Esophagus squamous epithelium (tissue), 5 donors: ENCODE measurements at regions not wholly inside any gene's neighbourhood (a gene's known extent, or its start where the extent isn't known, plus 50 kb on each side); places are given as distances from the start of the nearest gene placed in this dataset.

Source experiments
- DNase-seq: peaks from one replicate; lab custom pipeline; 2025; lab: John Stamatoyannopoulos, UW
- H3K27ac ChIP-seq, 4 donors: fragments of 200-600 bp; sonication (generic); one replicate each; pipeline ENCODE4 v1.5.1; 2016 to 2019; ENCODE audit warnings: mild to moderate bottlenecking in 1 of 4
- H3K27me3 ChIP-seq, 4 donors: fragments of 200-600 bp; sonication (generic); 1 replicate in 3 of 4; 2 replicates in 1 of 4; pipeline versions ENCODE4 v1.5.1 to v1.6.0; 2017 to 2021; ENCODE audit warnings: antibody characterized with exemption in 1 of 4
- H3K36me3 ChIP-seq, 3 donors: fragments of 200-600 bp; sonication (generic); one replicate each; pipeline ENCODE4 v1.5.1; 2016 to 2019
- H3K4me1 ChIP-seq, 3 donors: fragments of 200-600 bp; sonication (generic); one replicate each; pipeline ENCODE4 v1.5.1; 2017 to 2019
- H3K4me3 ChIP-seq, 4 donors: fragments of 200-600 bp; sonication (generic); 1 replicate in 3 of 4; 2 replicates in 1 of 4; pipeline ENCODE4 v1.5.1; 2016 to 2019; ENCODE audit warnings: mild to moderate bottlenecking in 2 of 4, moderate library complexity in 1 of 4
- H3K9me3 ChIP-seq, 3 donors: fragments of 200-600 bp; sonication (generic); one replicate each; pipeline ENCODE4 v1.5.1; 2016 to 2019
- POLR2A ChIP-seq, 4 donors: fragments of 450-650 bp; IDR thresholded peaks; one replicate each; pipeline ENCODE4 v1.6.1; 2017; ENCODE audit warnings: antibody characterized with exemption in 4 of 4, mild to moderate bottlenecking in 4 of 4, moderate library complexity in 3 of 4
- WGBS, 2 donors: methylation state at CpG; one replicate each; pipeline ENCODE4 v1.1.5; 2018; 5-methylcytosine and 5-hydroxymethylcytosine counted together
- intact Hi-C: fragments of 100-400 bp; cut with DNase I; formaldehyde crosslinking; loops from one replicate; pipeline ENCODE4 v1.15.0; 2022
- TF ChIP-seq, protein P1 (sequence below), 6 experiments: fragments of 450-650 bp in 4 of 6; fragments of 200-600 bp in 2 of 6; sonication (generic) in 2 of 6; IDR thresholded peaks; one replicate each; pipeline ENCODE4 v1.5.1; 2016 to 2019; ENCODE audit warnings: antibody characterized with exemption in 6 of 6, mild to moderate bottlenecking in 4 of 6, moderate library complexity in 4 of 6
- donor health status: DM: yes; HTN: yes; CAD: no.

DNA sequence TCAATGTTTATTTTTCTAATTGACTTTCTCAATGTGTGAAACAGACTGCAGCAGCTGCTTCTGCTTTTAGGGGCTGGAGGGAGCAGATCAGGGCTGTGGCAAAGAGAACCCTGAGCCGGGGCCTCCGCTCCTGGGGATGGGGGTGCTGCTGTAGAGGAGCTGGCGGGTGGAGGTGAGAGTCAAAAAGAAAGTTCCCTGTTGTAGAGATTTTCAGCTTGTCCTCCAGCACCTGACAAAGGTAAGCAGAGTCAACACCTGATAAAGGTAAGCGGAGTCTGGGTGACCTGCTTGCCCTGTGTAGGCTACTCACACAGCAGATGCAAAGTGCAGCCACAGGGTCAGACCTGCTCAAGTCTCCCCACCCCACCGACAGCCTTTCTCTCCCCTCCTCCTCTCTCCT, 252.4 kb upstream of the IRX1 start:
- no peak for DNase-seq
- intact Hi-C loops, result no loop called here
- 81 to 84% methylated on average over 2 to 5 of the region's 5 CpGs for WGBS, 2 donors

DNA sequence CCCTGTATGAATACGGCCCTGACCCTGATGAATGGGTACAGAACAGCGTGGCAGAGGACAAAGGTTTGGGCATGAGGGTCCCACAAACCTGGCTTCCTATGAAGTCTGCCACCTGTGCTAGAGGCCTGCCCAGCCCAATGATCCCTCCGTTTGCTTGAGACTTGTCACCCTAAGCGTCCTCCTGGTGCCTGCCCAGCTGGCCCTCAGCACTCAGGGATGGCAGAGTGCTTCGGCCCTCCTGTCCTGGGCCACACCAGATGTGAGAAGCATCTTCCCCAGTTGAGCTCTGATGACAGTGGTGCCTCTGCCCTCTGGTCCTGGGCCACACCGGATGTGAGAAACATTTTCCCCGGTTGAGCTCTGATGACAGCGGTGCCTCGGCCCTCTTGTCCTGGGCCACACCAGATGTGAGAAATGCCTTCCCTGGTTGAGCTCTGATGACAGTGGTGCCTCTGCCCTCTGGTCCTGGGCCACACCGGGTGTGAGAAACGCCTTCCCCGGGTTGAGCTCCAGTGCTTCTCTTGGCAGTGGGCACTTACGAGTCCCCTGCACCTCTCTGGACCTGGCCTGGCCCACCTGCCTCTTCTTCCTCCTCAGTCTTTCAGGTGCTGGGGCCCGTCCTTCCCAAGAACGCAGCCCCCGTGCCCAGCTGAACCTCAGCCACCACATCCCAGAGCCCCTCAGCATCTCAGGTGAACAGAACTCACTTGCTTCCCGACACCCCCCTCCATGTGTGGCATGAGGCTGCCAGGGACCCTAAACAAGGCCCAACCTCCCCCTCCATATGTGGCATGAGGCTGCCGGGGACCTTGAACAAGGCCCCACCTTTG, 253.1 kb upstream of the IRX1 start:
- Histone ChIP-seq H3K4me3 (no peak overlapping the region), H3K27ac (no peak overlapping the region), H3K36me3 (no peaks in the 10 kb centered on the region), H3K4me1 (peaks cover 0 to 10% (median 6%) of the 10 kb centered on the region in 3 donors), H3K27me3 (no peaks in the 10 kb centered on the region), H3K9me3 (no peaks in the 10 kb centered on the region)
- 87 to 94% methylated on average over 12 to 15 of the region's 18 CpGs for WGBS, 2 donors
- TF ChIP-seq, protein P1, sequence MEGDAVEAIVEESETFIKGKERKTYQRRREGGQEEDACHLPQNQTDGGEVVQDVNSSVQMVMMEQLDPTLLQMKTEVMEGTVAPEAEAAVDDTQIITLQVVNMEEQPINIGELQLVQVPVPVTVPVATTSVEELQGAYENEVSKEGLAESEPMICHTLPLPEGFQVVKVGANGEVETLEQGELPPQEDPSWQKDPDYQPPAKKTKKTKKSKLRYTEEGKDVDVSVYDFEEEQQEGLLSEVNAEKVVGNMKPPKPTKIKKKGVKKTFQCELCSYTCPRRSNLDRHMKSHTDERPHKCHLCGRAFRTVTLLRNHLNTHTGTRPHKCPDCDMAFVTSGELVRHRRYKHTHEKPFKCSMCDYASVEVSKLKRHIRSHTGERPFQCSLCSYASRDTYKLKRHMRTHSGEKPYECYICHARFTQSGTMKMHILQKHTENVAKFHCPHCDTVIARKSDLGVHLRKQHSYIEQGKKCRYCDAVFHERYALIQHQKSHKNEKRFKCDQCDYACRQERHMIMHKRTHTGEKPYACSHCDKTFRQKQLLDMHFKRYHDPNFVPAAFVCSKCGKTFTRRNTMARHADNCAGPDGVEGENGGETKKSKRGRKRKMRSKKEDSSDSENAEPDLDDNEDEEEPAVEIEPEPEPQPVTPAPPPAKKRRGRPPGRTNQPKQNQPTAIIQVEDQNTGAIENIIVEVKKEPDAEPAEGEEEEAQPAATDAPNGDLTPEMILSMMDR (IDR thresholded peaks at IDR 0.05), result no peak
- no peak for TF ChIP-seq POLR2A (IDR thresholded peaks at IDR 0.05)
- intact Hi-C loops, result no loop called here
- no peak for DNase-seq

More for the DNA sequence above, 252.4 kb upstream of the IRX1 start:
- TF ChIP-seq, protein P1 (IDR thresholded peaks at IDR 0.05), result no peak
- no peak for TF ChIP-seq POLR2A (IDR thresholded peaks at IDR 0.05)
- no peaks in the 10 kb centered on the region for H3K36me3 ChIP-seq
- H3K9me3 ChIP-seq, result no peaks in the 10 kb centered on the region
- H3K27me3 ChIP-seq, result no peaks in the 10 kb centered on the region
- no peak overlapping the region for H3K4me3 ChIP-seq
- no peak overlapping the region for H3K27ac ChIP-seq
- H3K4me1 ChIP-seq, result peaks cover 0 to 10% (median 6%) of the 10 kb centered on the region in 3 donors

DNA sequence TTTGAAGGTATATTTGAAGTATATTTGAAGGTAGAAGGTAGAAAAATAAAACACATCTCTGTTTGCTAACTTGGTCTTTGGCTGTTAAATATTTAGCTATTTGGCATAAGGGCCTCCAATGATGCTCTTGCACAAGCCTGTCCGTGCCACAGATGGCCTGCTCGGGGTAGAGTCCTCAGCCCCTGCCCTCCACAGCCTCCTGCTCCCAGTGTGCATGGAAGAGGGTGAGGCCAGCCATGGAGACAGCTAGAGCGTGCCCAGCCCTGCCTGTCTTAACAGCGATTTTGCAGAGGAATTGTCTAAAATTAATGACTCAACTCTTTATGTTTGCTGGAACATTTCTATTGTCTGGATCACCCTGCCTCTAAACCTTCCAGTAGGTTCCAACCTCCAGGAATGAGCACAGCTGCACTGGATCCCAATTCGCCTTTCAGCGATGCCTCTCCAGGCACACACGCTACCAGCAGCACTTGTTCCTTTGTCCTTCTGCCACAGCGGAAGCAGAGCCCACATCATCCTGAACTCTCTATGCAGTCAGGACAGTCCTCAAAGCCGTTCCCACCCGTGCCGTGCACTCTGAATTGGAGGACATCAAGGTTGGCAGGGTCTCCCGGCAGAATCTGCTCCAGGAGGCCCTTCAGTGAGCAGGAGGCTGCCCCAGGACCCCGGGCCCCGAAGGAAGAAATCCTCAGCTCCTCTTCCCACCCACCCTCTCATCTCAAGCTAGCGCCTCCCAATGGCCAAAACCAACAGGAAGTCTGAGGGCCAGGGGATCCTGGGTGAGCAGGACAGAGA, 254.0 kb upstream of the IRX1 start:
- TF ChIP-seq, protein P1 (IDR thresholded peaks at IDR 0.05), result no peak
- TF ChIP-seq POLR2A (IDR thresholded peaks at IDR 0.05), result no peak
- no peak for DNase-seq
- Histone ChIP-seq H3K36me3 (no peaks in the 10 kb centered on the region), H3K4me3 (no peak overlapping the region), H3K27me3 (no peaks in the 10 kb centered on the region), H3K27ac (no peak overlapping the region), H3K4me1 (peaks cover 0 to 10% (median 6%) of the 10 kb centered on the region in 3 donors), H3K9me3 (no peaks in the 10 kb centered on the region)
- WGBS, 2 donors, result 43 to 72% methylated on average over 8 to 10 of the region's 15 CpGs
- intact Hi-C loops, result no loop called here

DNA sequence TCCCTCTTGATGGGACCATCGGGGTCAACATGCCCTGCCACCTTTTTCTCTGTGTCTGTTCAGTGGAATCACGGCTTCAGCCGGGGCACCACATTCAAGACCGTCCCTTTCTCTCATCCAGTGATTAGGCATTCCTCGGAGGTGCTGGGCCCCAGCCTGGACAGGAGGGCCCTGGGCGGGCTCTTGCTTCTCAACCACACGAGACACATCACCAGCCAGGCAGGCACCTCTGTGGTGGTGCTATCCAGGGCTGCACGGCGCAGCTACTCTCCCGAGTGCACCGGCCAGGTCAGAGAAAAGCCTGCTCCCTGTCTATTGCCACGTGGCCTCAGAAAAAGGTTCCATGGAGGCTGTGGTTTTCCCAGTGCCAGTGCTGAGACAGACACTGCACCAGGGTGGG, 255.2 kb upstream of the IRX1 start:
- intact Hi-C loops, result no loop called here
- Histone ChIP-seq H3K27me3 (no peaks in the 10 kb centered on the region), H3K36me3 (no peaks in the 10 kb centered on the region), H3K4me3 (no peak overlapping the region), H3K4me1 (peaks cover 0 to 10% (median 6%) of the 10 kb centered on the region in 3 donors), H3K27ac (no peak overlapping the region), H3K9me3 (no peaks in the 10 kb centered on the region)
- 84 to 97% methylated on average over 5 to 6 of the region's 12 CpGs for WGBS, 2 donors
- DNase-seq, result no peak
- TF ChIP-seq POLR2A (IDR thresholded peaks at IDR 0.05), result no peak
- TF ChIP-seq, protein P1 (IDR thresholded peaks at IDR 0.05), result no peak

DNA sequence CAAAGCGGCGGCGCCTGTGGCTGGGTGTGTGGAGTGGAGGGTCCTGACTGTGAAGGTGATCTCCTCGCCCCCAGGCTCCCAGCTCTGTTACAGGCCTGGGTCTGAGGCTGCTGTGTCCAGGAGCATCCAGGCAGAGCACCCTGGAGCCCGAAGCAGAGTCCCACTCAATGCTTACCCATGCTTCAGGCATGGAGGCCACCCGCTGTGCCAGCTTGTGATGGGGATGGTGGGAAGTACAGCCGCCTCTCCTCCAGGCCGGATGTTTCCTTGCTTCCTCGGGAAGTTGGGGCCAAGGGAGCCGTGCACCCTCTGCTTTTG, 255.9 kb upstream of the IRX1 start:
- intact Hi-C loops, result no loop called here
- 69 to 87% methylated on average over 5 to 7 of the region's 10 CpGs for WGBS, 2 donors

More for the DNA sequence above, 255.9 kb upstream of the IRX1 start:
- Histone ChIP-seq H3K27me3 (no peaks in the 10 kb centered on the region), H3K27ac (no peak overlapping the region), H3K36me3 (no peaks in the 10 kb centered on the region), H3K9me3 (no peaks in the 10 kb centered on the region), H3K4me1 (peaks cover 0 to 10% (median 6%) of the 10 kb centered on the region in 3 donors), H3K4me3 (no peak overlapping the region)
- no peak for DNase-seq
- TF ChIP-seq, protein P1 (IDR thresholded peaks at IDR 0.05), result no peak
- TF ChIP-seq POLR2A (IDR thresholded peaks at IDR 0.05), result no peak
